GM12873 (cell line): ENCODE measurements at regions not wholly inside any gene's neighbourhood (a gene's known extent, or its start where the extent isn't known, plus 50 kb on each side); places are given as distances from the start of the nearest gene placed in this dataset.

Source experiments
- TF ChIP-seq, protein P1 (sequence below): IDR thresholded peaks from 2 replicates; pipeline ENCODE4 v1.5.1; 2012; ENCODE audit warnings: low read depth, mild to moderate bottlenecking, moderate library complexity, low read length, control low read depth; ENCODE audit not compliant: insufficient read depth; ENCODE audit errors: missing control alignments

DNA sequence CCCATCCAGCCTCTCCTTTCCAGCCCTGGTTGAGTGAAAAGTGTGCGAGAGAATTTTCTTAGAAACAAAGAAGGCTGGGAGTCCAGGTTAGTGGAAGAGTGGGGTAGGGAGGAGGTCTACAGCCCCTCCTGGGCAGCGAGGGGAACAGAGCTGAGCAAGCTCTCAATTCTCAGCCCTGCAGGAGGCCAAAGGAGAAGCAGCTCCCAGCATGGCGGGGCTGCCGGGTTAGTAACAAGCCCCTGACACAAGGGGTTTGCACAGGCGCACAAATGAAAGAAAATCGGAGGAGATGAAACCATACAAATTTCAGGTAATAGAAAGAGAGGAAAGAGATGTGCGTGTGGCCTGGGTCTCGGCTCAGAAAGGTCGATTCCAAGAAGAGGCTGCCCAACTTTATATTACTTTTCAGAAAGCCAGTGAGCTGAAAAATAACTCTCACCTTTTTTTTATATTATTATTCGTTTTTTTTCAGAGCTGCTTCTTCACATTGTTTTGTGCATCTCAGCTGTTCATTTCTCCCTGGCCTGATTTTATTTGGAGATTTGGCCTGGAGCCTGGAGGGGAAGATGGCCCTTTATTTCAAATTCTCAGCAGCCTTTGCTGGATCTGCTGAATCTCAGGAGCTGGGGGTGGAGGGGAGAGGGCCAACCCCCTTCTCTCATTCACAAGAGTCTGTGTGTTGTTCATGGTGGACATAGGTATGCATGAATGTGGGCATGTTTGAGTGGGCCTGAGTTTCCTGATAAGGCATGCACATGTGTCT lies 583.2 kb downstream of the BUD13 start:
- TF ChIP-seq, protein P1, sequence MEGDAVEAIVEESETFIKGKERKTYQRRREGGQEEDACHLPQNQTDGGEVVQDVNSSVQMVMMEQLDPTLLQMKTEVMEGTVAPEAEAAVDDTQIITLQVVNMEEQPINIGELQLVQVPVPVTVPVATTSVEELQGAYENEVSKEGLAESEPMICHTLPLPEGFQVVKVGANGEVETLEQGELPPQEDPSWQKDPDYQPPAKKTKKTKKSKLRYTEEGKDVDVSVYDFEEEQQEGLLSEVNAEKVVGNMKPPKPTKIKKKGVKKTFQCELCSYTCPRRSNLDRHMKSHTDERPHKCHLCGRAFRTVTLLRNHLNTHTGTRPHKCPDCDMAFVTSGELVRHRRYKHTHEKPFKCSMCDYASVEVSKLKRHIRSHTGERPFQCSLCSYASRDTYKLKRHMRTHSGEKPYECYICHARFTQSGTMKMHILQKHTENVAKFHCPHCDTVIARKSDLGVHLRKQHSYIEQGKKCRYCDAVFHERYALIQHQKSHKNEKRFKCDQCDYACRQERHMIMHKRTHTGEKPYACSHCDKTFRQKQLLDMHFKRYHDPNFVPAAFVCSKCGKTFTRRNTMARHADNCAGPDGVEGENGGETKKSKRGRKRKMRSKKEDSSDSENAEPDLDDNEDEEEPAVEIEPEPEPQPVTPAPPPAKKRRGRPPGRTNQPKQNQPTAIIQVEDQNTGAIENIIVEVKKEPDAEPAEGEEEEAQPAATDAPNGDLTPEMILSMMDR: no peak

DNA sequence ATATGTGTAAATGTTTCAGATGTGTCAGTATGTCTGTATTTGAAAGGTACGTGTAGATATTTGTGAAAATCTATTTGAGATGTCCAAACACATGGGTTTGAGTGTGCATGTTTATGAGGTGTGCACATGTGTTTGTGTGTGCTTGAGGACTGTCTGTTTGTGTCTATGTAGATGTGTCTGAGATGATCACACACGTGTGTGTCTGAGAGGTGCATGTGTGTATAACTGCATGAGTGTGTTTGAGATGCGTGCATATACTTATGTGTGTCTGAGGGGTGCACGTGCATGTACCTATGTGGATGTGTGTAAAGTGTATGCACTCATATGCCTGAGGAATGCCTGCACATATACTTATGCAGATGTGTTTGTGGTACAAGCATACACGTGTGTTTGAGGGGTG lies 584.4 kb downstream of the BUD13 start:
- TF ChIP-seq, protein P1: no peak

GRCh38 chr11:116187026-116187425 lies 585.8 kb downstream of the BUD13 start:
- TF ChIP-seq, protein P1: no peak

GRCh38 chr11:116185551-116185950 lies 587.2 kb downstream of the BUD13 start:
- TF ChIP-seq, protein P1: no peak

DNA sequence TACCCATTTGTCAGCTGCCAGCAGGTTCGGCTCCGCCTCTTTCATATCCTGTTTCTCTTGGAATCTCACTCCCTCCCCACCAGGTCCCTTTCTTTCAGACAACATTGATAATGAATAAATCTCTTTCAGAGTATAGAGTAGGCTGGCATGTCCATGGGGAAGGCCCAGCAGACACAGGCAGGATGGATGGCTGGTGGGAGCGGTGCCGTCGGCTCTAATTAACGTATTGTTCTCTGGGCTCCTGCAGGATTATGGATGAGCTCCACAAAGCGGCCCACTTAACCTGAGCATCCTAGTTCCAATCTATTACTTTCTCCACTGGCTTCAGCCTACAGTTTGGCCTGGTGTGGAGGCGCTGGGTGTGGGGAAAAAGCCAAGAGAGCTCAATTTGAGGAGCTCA lies 588.0 kb downstream of the BUD13 start:
- TF ChIP-seq, protein P1: no peak

DNA sequence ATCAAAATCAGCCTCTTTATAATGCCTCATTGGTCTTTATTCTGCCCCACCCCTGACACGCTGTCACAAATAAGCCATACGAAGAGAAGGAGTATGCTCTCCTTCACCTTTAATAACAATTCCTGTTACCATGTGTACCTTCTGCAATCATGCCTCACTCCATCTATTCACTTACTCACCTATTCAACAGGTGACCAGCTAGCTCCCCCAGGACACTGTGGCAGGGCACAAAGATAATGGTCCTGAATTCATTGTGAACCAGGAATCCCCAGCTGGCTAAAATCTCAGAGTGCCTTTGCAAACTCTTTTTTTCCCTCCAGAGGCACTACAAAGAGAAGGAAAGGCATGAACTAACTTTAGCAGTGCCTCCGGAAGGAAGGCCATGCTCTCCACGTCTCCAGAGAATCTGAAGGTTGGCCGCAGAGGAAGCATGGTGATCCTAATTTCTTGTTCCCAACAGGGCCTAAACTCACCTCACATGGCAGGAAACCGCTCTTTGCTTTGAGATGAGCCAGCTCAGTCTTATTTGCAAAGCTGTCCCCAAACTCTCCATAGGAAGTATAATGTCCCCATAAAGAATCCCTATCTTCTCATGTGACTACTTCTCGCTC lies 590.3 kb downstream of the BUD13 start:
- TF ChIP-seq, protein P1: no peak

DNA sequence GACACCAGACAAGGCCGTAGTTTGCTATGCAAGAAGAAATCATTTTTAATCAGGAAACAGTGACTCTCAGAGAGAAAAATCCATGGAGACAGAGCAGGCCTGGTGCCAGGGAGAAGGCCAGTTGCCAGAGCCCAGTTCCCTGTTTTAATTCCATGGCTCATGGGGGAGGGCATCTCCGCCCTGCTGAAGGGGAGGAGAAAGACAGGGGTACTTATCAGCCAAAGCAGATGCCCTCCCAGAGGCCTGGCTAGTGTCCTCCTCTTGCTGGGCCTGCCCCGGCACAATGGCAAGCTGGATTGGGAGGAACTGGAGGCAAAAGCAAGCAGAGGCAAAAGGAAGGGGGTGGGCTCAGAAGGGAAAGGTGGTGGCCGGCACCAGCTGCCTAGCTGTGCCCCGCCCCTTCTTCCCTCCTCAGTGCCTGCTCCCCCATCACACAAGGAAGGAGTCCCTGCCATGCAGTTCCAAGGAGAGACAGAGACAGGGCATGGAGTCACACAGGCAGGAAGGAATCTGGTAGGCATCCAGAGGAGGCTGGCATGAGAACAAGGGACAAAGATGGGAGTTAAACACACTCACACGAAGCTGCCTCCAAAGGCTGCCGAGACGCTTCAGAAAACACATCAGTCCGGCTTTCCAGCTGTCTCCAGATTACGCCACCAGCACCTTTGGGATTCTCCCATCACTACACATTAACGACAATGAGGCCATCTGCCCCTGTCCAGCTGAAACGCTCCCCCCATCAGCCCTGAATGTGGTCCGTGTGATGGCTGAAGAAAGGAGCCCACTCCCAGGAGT lies 591.8 kb downstream of the BUD13 start:
- TF ChIP-seq, protein P1: no peak
